ENCODE measurements at regions not wholly inside any gene's neighbourhood (a gene's known extent, or its start where the extent isn't known, plus 50 kb on each side); places are given as distances from the start of the nearest gene placed in this dataset.

DNA sequence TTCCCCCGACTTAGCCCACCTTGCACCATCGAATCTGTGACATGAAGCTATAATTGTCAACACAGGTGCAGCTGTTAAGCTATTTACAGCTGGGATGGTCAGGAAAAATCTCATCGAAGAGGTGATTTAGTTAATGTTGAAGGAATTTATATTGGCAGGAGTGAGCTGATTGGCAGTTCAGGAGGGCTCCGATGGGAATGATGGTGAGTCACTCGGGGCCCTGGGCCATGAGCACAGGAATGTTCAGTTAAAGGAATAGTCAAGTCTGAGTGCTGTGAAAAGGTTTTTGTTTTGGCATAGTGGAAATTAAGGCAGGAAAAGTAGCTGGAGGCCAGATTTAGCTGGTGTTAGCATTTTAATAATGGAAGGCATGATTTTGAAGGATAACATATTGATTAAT lies 95.7 kb downstream of the OXSM start:
- H3K4me3 ChIP-seq: no peak overlapping the region
- intact Hi-C loops (cut with DNase I): no loop called here
- TF ChIP-seq, protein P1, sequence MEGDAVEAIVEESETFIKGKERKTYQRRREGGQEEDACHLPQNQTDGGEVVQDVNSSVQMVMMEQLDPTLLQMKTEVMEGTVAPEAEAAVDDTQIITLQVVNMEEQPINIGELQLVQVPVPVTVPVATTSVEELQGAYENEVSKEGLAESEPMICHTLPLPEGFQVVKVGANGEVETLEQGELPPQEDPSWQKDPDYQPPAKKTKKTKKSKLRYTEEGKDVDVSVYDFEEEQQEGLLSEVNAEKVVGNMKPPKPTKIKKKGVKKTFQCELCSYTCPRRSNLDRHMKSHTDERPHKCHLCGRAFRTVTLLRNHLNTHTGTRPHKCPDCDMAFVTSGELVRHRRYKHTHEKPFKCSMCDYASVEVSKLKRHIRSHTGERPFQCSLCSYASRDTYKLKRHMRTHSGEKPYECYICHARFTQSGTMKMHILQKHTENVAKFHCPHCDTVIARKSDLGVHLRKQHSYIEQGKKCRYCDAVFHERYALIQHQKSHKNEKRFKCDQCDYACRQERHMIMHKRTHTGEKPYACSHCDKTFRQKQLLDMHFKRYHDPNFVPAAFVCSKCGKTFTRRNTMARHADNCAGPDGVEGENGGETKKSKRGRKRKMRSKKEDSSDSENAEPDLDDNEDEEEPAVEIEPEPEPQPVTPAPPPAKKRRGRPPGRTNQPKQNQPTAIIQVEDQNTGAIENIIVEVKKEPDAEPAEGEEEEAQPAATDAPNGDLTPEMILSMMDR (IDR thresholded peaks at IDR 0.05): no peak
- H3K9me3 ChIP-seq: no peaks in the 10 kb centered on the region
- no peaks in the 10 kb centered on the region for H3K4me1 ChIP-seq
- DNase-seq: no peak
- H3K9ac ChIP-seq (ENCODE audit: low read depth in 2 of 2, low read length in 2 of 2): no peak overlapping the region
- no peaks in the 10 kb centered on the region for H3K27me3 ChIP-seq
- no peak overlapping the region for H3K27ac ChIP-seq
- H3K36me3 ChIP-seq: no peaks in the 10 kb centered on the region

DNA sequence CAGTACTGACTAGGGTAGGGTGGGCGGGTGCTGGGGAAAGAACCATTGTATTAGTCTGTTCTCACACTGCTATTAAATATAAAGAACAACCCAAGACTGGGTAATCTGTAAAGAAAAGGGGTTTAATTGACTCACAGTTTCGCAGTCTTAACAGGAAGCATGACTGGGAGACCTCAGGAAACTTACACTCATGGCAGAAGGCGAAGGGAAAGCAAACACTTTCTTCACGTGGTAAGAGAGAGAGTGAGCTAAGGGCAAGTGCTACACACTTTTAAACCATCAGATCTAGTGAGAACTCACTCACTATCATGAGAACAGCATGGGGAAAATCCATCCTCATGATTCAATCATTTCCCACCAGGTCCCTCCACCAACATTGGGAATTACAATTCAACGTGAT lies 98.0 kb downstream of the OXSM start:
- Histone ChIP-seq H3K9me3 (no peaks in the 10 kb centered on the region), H3K36me3 (no peaks in the 10 kb centered on the region), H3K4me1 (no peaks in the 10 kb centered on the region), H3K4me3 (no peak overlapping the region), H3K9ac (ENCODE audit: low read depth in 2 of 2, low read length in 2 of 2) (no peak overlapping the region), H3K27ac (no peak overlapping the region), H3K27me3 (no peaks in the 10 kb centered on the region)
- intact Hi-C loops (cut with DNase I): no loop called here
- no peak for DNase-seq
- TF ChIP-seq, protein P1 (IDR thresholded peaks at IDR 0.05): no peak

DNA sequence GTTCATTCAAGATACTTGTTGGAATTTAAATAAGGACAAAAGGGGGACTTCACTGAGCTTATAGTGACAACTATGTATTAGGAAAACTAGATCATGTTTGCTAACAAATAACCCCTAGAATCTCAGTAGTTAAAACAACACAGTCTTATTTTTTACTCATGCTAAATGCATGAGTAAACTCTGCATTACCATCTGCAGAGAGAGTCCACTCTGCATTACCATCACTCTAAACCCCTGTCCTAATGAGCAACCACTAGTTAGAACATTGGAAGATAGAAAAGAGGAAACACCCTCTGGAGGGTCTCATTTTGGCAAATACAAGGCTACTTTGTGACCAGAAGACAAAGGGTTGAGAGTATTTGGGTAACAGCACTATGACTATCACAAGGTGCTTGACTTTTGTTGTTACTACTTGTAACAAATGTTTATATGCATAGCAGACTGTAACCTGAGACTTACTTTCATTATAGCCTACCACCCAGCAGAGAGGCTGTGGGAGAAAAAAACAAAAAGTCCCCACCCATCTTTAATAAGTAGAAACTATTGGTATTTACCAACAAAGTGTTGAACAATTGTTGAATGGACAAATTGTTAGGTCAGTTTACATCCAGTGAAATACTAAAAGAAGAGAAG lies 99.1 kb downstream of the OXSM start:
- no peaks in the 10 kb centered on the region for H3K27me3 ChIP-seq
- no peaks in the 10 kb centered on the region for H3K9me3 ChIP-seq
- no peak overlapping the region for H3K27ac ChIP-seq
- TF ChIP-seq, protein P1 (IDR thresholded peaks at IDR 0.05): no peak
- no peaks in the 10 kb centered on the region for H3K4me1 ChIP-seq
- intact Hi-C loops (cut with DNase I): no loop called here
- no peaks in the 10 kb centered on the region for H3K36me3 ChIP-seq
- no peak overlapping the region for H3K9ac ChIP-seq (ENCODE audit: low read depth in 2 of 2, low read length in 2 of 2)
- H3K4me3 ChIP-seq: no peak overlapping the region
- DNase-seq: no peak

DNA sequence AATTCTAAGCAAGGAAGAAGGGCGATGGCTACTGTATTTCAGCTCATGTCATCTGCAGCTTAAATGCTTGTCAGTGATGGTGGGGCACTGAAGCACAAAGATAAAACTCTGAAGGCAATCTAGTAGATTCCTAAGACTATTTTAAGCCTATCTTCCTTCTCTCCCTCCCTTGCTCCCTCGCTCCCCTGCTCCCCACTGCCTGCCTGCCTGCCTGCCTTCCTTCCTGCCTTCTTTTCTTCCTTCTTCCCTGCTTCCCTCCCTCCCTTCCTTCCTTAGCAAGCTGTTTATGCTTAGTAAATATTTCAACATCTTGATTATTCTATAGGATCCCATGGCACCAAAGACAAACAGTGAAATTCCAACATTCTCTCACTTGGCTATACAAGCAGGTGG lies 99.6 kb downstream of the OXSM start:
- TF ChIP-seq, protein P1 (IDR thresholded peaks at IDR 0.05): no peak

DNA sequence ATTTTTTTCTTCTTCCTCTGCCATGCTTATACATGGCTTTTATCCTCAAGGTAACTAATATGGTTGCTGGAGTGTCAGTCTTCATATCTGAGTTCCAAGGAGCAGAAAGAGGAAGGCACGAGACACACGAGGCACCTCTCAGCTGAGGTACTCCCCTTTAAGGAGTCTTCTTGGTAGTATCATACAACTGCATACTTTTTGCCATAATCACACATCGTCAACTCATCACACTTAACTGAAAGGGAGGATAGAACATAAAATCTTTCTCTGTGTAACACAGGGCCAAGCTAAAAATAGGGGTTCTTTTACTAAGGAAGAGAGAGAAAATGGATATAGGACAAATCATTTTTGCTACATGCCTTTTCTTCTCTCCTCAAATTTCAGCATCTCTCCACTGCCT lies 104.2 kb downstream of the OXSM start:
- H3K27me3 ChIP-seq: no peaks in the 10 kb centered on the region
- H3K4me1 ChIP-seq: no peaks in the 10 kb centered on the region
- no peaks in the 10 kb centered on the region for H3K9me3 ChIP-seq
- no peak overlapping the region for H3K9ac ChIP-seq (ENCODE audit: low read depth in 2 of 2, low read length in 2 of 2)
- H3K4me3 ChIP-seq: no peak overlapping the region
- TF ChIP-seq, protein P1 (IDR thresholded peaks at IDR 0.05): no peak
- intact Hi-C loops (cut with DNase I): no loop called here
- DNase-seq: no peak
- no peak overlapping the region for H3K27ac ChIP-seq
- no peaks in the 10 kb centered on the region for H3K36me3 ChIP-seq

More for the DNA sequence above, 99.6 kb downstream of the OXSM start:
- Histone ChIP-seq H3K27me3 (no peaks in the 10 kb centered on the region), H3K4me1 (no peaks in the 10 kb centered on the region), H3K27ac (no peak overlapping the region), H3K9me3 (no peaks in the 10 kb centered on the region), H3K4me3 (no peak overlapping the region), H3K36me3 (no peaks in the 10 kb centered on the region), H3K9ac (ENCODE audit: low read depth in 2 of 2, low read length in 2 of 2) (no peak overlapping the region)
- intact Hi-C loops (cut with DNase I): no loop called here
- DNase-seq: no peak
